Cerebellar cortex (tissue), 1 donor: ENCODE measurements at regions not wholly inside any gene's neighbourhood (a gene's known extent, or its start where the extent isn't known, plus 50 kb on each side); places are given as distances from the start of the nearest gene placed in this dataset.
A peak's percentile ranks its signal among the peaks of the same experiment; 100 is the strongest.

Experiments
- DNase-seq: peaks from one replicate; pipeline ENCODE4 v3.0.0-alpha.2; 2015; ENCODE audit warnings: low spot score

- no peak for DNase-seq
These were observed 263.0 kb upstream of the CADM1 start for GRCh38 chr11:115767047-115767802.

GRCh38 chr11:115766561-115766960, 262.3 kb upstream of the CADM1 start:
- DNase-seq, result no peak

GRCh38 chr11:115765803-115766239, 261.6 kb upstream of the CADM1 start:
- no peak for DNase-seq

- no peak for DNase-seq
These were observed 260.0 kb upstream of the CADM1 start for GRCh38 chr11:115764176-115764575.

- DNase-seq, result no peak
These were observed 257.6 kb upstream of the CADM1 start for GRCh38 chr11:115761817-115762216.

GRCh38 chr11:115761348-115761747, 257.1 kb upstream of the CADM1 start:
- DNase-seq, result peak; percentile 49

- no peak for DNase-seq
These were observed 256.5 kb upstream of the CADM1 start for GRCh38 chr11:115760461-115761320.

GRCh38 chr11:115759622-115760460, 255.6 kb upstream of the CADM1 start:
- DNase-seq, result peak; percentile 57

- peak; percentile 85 for DNase-seq
These were observed 253.8 kb upstream of the CADM1 start for GRCh38 chr11:115758011-115758410.

- DNase-seq, result no peak
These were observed 247.2 kb upstream of the CADM1 start for GRCh38 chr11:115751243-115752015.

GRCh38 chr11:115745610-115746512, 241.6 kb upstream of the CADM1 start:
- DNase-seq, result no peak

GRCh38 chr11:115745066-115745465, 240.9 kb upstream of the CADM1 start:
- DNase-seq, result no peak

- DNase-seq, result no peak
These were observed 239.5 kb upstream of the CADM1 start for GRCh38 chr11:115743719-115744118.

- DNase-seq, result peak; percentile 41
These were observed 237.3 kb upstream of the CADM1 start for GRCh38 chr11:115741376-115742107.

GRCh38 chr11:115740324-115740723, 236.1 kb upstream of the CADM1 start:
- DNase-seq, result no peak

GRCh38 chr11:115739878-115740277, 235.7 kb upstream of the CADM1 start:
- DNase-seq, result no peak

GRCh38 chr11:115739146-115739545, 234.9 kb upstream of the CADM1 start:
- DNase-seq, result no peak

- DNase-seq, result no peak
These were observed 233.7 kb upstream of the CADM1 start for GRCh38 chr11:115737875-115738274.

- DNase-seq, result no peak
These were observed 231.9 kb upstream of the CADM1 start for GRCh38 chr11:115736146-115736545.

- no peak for DNase-seq
These were observed 220.5 kb upstream of the CADM1 start for GRCh38 chr11:115724666-115725065.
